HG03342 (cell line): ENCODE measurements at regions not wholly inside any gene's neighbourhood (a gene's known extent, or its start where the extent isn't known, plus 50 kb on each side); places are given as distances from the start of the nearest gene placed in this dataset.

Experiments used
- ATAC-seq: cut with Tn5 transposase; IDR thresholded peaks from one replicate; pipeline ENCODE4 v1.9.1; 2021; ENCODE audit warnings: mild to moderate bottlenecking, moderate library complexity; ENCODE audit not compliant: unreplicated experiment

DNA sequence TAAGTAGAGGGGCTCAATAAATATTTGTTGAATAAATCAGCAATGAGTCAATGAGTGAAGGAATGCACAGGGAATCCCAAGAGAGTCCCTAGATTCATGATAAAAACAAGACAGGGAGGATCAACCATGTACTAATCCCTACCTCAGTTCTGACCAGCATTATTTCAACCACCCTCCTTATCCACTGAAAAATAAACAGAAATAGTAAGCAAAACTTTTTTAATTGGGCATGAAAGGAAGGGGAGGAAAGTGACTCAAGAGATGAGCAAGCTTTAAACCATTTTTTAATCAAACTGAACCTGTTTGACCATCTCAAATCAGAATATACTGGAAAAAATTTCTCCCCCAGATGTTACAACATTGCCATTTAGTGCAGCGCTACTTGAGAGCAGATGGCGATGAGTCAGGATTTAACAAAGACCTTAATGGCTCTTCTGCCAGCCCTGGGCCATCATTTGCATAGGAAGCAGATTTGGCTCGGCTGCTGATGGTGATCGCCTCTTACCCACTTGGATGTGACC lies 194.8 kb upstream of the SLC30A5 start:
- no peak for ATAC-seq

DNA sequence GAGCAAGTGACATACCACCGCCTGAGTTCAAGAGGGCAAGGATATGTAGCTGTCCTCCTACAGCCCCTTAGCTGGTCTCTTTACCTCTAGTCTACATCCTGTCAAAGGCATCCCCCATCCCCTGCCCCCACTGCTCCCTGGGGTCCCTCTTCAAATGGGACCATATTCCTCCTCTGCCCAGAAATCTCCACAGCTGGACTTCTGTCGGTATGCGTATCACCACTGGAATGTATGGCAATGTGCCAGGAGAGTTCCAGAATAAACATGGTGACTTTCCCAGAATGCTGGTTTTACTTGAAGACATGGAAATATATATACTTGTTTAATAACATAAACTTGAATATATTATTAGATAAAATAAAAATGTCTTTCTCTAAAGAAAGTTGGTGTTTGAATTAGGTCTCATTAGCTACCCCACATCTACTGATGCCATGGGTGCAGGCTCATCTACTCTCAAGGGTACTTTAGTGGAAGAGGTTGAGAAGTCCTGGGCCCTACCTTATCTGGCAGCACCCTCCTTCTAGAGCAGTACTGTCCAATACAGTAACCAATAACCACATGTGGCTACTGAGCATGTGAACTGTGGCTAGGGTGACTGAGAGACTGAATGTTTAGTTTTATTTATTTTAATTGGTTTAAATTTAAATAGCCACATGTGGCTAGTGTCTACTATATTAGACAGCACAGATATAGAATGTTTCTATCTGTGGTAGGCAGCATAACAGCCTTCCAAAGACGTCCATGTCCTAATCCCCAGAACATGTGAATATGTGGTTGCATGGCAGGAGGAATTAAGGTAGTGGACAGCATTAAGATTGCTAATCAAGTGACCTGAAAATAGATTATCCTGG lies 181.7 kb upstream of the SLC30A5 start:
- no peak for ATAC-seq

DNA sequence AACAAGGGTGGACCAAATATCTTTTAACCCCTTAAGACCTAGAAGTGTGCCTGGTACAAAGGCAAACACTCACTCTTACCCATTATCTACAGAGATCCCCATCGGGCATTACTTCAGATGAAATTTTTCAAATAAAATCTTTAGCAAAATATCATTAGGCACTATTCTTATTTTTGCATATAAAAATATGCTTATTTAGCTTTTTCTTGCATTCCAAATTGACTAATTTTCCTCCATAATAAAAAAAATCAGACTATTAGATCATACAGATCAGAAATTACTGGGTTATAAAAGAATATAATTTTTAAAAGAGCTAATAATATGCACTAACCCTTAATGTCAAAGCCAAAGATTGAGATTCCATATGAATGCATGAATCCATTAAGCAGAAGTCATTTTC lies 178.7 kb upstream of the SLC30A5 start:
- no peak for ATAC-seq

- ATAC-seq: no peak
Measured at GRCh38 chr5:68918306-68918705, 175.5 kb upstream of the SLC30A5 start.

GRCh38 chr5:68919988-68920490 lies 173.8 kb upstream of the SLC30A5 start:
- no peak for ATAC-seq

- ATAC-seq: no peak
Measured at GRCh38 chr5:68920888-68921287, 172.9 kb upstream of the SLC30A5 start.

DNA sequence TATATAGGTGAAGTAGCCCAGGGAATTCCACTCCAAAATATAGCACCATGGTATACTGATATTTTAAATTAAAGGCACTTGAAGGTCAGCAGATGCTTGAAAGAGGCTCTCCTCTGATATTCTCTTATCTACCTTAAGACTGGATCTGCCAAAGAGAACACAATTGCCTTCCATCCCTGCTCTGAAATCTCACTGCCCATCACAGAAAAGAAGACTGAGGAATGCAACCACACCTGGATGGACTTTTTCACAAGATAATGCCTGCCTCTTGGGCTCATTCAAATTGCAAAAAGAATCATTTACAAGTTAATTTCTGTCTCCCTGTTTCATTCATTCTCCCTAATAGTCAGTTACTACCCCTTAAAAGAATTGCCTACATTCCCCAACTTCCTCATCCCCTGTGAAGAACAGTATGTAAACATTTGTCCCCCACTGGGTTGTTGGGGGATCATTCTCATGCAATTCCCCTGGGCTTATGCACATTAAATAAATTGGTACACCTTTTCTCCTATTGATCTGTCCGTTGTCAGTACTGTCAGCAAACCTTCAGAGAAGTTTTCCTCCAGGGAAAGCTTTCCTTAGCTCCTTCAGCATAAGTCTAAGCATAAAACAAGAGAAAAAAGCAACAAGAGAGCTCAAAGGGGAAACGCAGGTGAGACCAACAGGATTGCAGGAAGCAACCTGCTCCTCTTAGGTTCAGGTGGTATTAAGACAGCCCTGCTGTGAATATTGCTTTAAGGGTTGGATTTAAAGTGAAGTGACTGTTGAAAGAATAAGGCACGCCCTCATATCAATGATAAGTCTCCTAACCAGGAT lies 171.4 kb upstream of the SLC30A5 start:
- no peak for ATAC-seq

DNA sequence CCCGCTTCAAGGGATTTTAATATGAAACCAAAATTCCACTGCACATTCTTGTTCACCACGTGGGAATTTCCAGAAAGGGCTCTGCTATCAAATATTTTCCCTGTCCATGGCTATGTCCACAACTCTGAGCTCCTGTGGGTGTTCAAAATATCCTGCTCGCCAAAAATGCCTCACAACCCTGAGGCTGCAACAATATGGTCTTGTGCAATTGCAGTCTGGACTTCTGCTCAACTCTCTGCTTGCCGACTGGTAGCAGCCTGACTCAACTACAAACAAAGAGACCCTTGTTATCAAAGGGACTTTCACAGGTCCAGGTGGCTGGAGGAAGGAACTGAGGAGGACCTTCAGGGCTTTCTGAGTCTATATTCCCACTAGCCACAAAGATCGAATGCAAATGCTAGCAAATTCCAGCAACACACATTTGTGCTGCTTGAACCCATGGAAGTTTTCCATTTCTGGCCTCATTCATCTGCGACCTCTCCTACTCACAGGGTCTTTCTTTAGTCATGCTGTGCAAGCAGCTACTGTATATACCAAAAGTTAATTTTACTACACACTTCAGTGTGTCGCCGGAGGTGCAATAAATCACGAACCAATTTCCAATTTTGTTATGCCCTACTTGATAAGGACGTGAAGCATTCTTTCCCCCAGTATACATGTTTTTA lies 169.2 kb upstream of the SLC30A5 start:
- ATAC-seq: no peak

DNA sequence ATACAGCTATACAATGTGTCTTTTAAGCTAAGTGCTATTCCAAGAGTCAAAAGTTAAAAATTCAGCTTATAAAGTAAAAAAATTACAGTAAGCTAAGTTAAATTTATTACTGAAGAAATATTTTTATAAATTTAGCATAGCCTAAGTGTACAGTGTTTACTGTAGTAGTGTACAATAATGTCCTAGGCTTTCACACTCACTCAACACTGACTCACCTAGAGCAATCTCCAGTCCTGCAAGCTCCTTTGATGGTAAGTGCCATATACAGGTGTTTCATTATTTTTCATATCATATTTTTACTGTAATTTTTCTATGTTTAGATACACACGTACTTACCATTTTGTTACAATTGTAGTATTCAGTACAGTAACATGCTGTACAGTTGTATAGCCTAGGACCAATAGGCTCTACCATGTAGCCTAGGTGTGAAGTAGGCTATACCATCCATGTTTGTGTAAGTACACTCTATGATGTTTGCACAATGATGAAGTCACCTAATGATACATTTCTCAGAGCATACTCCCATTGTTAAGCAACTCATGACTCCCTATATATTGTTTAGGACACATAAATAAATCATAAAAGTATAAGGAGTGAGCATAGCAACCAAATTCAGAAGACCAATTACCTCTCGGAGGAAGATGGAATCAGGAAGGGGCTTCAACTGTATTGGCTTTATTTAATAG lies 165.1 kb upstream of the SLC30A5 start:
- no peak for ATAC-seq

DNA sequence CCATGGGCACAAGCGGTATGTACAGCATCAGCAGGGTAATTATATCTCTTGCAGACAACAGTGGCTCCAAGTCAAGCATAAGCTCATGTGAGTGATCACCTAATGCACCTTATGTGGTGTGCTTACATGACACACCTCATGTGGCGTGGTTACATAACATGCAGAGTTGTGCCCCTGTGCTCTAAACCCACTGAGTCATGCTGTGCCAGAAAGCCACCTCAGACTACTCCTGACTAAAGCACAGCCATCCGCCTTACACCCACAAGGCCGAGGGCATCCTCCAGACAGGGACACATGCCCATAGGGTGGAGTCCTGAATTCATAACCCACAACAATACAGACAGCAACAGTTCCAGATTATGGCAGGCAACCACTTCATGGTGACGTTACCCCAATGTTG lies 163.7 kb upstream of the SLC30A5 start:
- no peak for ATAC-seq

DNA sequence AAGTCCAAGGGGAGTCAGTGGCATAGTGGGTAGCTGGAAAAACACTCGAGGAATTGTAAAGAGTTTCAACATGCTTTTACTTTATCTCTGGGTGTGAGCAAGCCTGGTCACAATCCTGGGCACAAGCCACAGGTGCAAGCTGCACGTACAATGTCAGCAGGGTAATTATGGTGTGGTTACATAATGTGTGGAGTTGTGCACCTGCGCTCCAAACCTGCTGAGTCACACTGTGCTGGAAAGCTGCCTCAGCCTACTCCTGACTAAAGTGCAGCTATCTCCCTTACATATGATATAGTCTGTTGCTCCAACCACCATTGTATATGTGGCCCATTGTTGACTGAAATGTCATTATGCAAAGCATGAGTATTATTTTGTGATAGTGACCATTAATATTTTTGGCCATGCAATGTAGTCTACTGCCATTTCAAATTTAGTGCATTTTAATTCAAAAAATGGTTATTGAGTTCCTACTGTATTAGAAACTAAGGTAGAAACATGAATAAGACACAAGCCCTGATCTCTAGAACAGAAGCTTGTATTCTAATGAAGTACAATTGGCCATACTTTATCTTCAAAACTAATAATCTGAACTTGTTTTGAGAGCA lies 160.9 kb upstream of the SLC30A5 start:
- ATAC-seq: no peak

DNA sequence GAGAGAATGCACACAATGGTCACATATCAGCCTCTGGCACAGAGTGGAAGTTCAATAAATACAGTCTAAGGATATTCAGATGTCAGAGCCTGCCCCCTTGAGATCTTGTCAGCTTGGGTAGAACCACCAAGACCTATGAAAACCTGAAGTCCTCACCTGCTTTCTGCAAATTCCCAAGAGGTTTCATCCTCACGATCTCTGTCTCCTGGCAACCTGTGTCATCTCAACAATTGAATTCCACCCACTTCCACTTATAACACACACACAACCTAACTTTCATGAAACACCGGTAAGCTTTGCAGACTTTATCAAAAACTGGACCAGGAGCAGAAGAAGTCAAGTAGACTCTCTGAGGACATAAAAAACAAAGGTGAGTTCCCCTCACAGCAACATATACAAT lies 151.6 kb upstream of the SLC30A5 start:
- no peak for ATAC-seq

- ATAC-seq: no peak
Measured at GRCh38 chr5:68946728-68947127, 147.1 kb upstream of the SLC30A5 start.

DNA sequence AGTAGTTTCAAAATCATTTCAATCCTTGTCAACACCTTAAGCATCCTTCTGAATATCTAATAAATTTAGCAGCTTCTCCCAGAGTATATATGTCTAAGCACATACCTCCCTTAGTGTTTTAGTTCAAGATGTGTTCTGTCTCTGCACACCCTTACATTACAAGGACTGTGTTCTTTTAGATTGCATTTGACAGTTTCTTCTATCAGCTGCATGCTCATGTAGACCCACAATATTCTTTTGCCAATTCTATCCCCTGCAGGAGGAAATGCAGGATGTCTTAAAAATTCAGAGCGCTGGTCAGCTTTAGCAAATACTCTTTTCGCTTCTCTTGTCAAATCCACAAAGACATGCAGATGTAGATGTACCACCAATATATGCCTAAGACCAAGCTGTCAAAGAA lies 145.8 kb upstream of the SLC30A5 start:
- no peak for ATAC-seq

DNA sequence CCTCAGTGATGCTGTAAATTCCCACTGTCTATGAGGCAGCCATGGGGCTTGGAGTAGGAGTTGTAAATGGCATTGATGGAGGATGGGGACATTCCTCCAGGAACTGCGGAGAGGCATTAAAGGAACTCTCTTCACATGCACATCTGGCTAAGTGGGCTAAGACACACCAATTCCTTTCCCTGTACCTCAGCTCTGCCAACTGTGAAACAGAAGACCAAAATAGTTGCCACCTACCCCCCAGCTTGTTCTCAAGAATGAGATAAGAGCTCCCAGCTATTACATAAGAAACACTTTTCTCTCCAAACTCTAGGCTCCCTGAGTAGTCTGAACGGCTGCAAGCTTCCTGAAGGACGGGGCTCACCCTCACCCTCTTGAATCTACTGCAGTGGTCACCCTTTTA lies 144.6 kb upstream of the SLC30A5 start:
- no peak for ATAC-seq

GRCh38 chr5:68949711-68950110 lies 144.1 kb upstream of the SLC30A5 start:
- no peak for ATAC-seq

DNA sequence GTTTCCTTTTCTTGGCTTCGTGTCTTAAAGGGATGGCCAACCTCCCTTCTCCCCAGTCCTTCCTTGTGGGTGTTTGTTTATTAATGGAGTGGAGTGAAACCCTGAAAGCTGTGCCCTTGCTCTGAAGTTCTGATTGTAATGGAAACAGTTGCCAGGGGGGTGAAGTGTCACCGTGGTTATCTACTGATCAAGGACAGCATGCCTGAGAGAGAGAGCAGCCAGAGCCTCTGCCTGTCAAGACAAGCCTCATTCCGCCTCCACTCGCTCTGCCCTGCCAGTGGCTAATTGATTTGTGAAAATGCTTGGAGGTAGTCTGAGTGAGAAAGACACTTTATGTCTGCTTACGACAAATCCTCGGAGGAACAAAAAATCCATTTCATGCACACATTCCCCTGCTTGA lies 143.7 kb upstream of the SLC30A5 start:
- ATAC-seq: no peak

- no peak for ATAC-seq
Measured at GRCh38 chr5:68950930-68951329, 142.9 kb upstream of the SLC30A5 start.

- no peak for ATAC-seq
Measured at GRCh38 chr5:68953231-68953874, 140.5 kb upstream of the SLC30A5 start.
